SK-N-MC (cell line): ENCODE measurements at regions not wholly inside any gene's neighbourhood (a gene's known extent, or its start where the extent isn't known, plus 50 kb on each side); places are given as distances from the start of the nearest gene placed in this dataset.

ENCODE experiments used
- EZH2 ChIP-seq: fragments of 200-600 bp; sonication (generic); IDR thresholded peaks from one replicate; pipeline ENCODE4 v1.6.1; 2017; ENCODE audit warnings: antibody characterized with exemption
- POLR2AphosphoS5 ChIP-seq: IDR thresholded peaks from 2 replicates; pipeline ENCODE4 v1.6.1; 2012; ENCODE audit warnings: mild to moderate bottlenecking, low read depth, low read length, borderline replicate concordance

DNA sequence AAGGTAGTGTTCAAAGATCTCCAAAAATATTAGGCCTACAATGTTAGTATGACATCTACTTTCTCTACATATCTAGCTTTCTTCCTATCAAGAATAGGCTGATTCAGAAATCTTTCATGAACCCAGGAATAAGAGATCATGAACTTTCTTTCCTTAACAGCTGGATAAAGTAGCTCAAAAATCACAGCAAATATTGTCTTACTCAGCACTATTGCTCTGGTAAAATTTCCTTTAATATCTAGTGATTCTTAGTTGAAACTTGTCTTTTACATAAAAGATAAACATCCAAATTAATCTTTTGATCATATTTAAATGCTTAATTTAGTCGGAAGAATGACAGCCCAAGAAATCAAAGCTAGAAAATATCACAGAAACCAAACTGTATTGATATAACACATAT is 131.9 kb downstream of the NOL4 start:
- TF ChIP-seq POLR2AphosphoS5: no peak
- no peak for TF ChIP-seq EZH2
